Keratinocyte (primary cell): ENCODE measurements at regions not wholly inside any gene's neighbourhood (a gene's known extent, or its start where the extent isn't known, plus 50 kb on each side); places are given as distances from the start of the nearest gene placed in this dataset.

Source experiments
- DNase-seq: peaks from one replicate; pipeline ENCODE4 v3.0.0-alpha.2; 2011; ENCODE audit warnings: low read depth, missing footprints, low spot score
- FAIRE-seq: peaks from 2 replicates; lab custom pipeline; 2011; peaks lifted over from hg19 to GRCh38; lab: Jason Lieb, UNC
- H2AFZ ChIP-seq: 2 replicates; pipeline ENCODE4 v1.6.0; 2012; ENCODE audit warnings: low read length, control low read depth, inconsistent platforms; ENCODE audit not compliant: control insufficient read depth
- H3K27ac ChIP-seq: 2 replicates; pipeline ENCODE4 v1.5.1; 2011; ENCODE audit warnings: low read length; ENCODE audit not compliant: control insufficient read depth, insufficient read depth
- H3K27me3 ChIP-seq: 3 replicates; pipeline ENCODE4 v1.6.0; 2011; ENCODE audit warnings: low read length; ENCODE audit not compliant: control insufficient read depth, insufficient read depth; ENCODE audit errors: extremely low read depth
- H3K36me3 ChIP-seq, 2 experiments: 2 replicates in 1 of 2; 3 replicates in 1 of 2; pipeline ENCODE4 v1.5.1; 2011; ENCODE audit warnings: low read length in 2 of 2, mild to moderate bottlenecking in 1 of 2; ENCODE audit not compliant: control insufficient read depth in 2 of 2, insufficient read depth in 2 of 2; ENCODE audit errors: extremely low read depth in 1 of 2
- H3K4me1 ChIP-seq: 3 replicates; pipeline ENCODE4 v1.5.1; 2011; ENCODE audit warnings: low read length; ENCODE audit not compliant: control insufficient read depth, insufficient read depth; ENCODE audit errors: extremely low read depth
- H3K4me2 ChIP-seq: 3 replicates; pipeline ENCODE4 v1.6.0; 2011; ENCODE audit warnings: low read depth, low read length; ENCODE audit not compliant: control insufficient read depth, insufficient read depth; ENCODE audit errors: extremely low read depth
- H3K4me3 ChIP-seq, 3 experiments: fragments of 200-600 bp in 1 of 3; sonication (generic) in 1 of 3; 2 replicates in 2 of 3; 3 replicates in 1 of 3; pipeline ENCODE4 v1.5.1; 2011 to 2016; ENCODE audit warnings: low read length in 3 of 3, mild to moderate bottlenecking in 3 of 3, control low read depth in 2 of 3, inconsistent platforms in 1 of 3, low read depth in 1 of 3, mixed read lengths in 1 of 3, mixed run types in 1 of 3, moderate library complexity in 1 of 3; ENCODE audit not compliant: control insufficient read depth in 2 of 3, insufficient read depth in 2 of 3; ENCODE audit errors: extremely low read depth in 1 of 3
- H3K79me2 ChIP-seq: 2 replicates; pipeline ENCODE4 v1.6.0; 2012; ENCODE audit warnings: low read length; ENCODE audit not compliant: control insufficient read depth, insufficient read depth
- H3K9ac ChIP-seq: 3 replicates; pipeline ENCODE4 v1.6.0; 2011; ENCODE audit warnings: low read length; ENCODE audit not compliant: control insufficient read depth, insufficient read depth; ENCODE audit errors: extremely low read depth
- H3K9me1 ChIP-seq: 3 replicates; pipeline ENCODE4 v1.6.0; 2011; ENCODE audit warnings: low read length; ENCODE audit not compliant: control insufficient read depth, insufficient read depth; ENCODE audit errors: extremely low read depth
- H3K9me3 ChIP-seq: 2 replicates; pipeline ENCODE4 v1.5.1; 2012; ENCODE audit warnings: low read depth, low read length; ENCODE audit not compliant: control insufficient read depth
- H4K20me1 ChIP-seq: 3 replicates; pipeline ENCODE4 v1.6.0; 2011; ENCODE audit warnings: low read length; ENCODE audit not compliant: control insufficient read depth, insufficient read depth; ENCODE audit errors: extremely low read depth
- CTCF ChIP-seq, 3 experiments: IDR thresholded peaks in 1 of 3; conservative IDR thresholded peaks in 1 of 3; optimal IDR thresholded peaks in 1 of 3; 2 replicates in 2 of 3; 3 replicates in 1 of 3; pipeline versions ENCODE3 to v1.5.1; 2011; ENCODE audit warnings: low read length in 3 of 3, mild to moderate bottlenecking in 3 of 3, moderate library complexity in 2 of 3, control low read depth in 1 of 3, inconsistent platforms in 1 of 3; ENCODE audit not compliant: insufficient read depth in 2 of 3; ENCODE audit errors: extremely low read depth in 1 of 3
- EZH2 ChIP-seq: IDR thresholded peaks from one replicate; pipeline ENCODE4 v1.6.1; 2012; ENCODE audit warnings: inconsistent platforms, mild to moderate bottlenecking, low read length, moderate library complexity
- dilution Hi-C: fragments of 300-500 bp; cut with MboI; formaldehyde crosslinking; loops from one replicate; pipeline ENCODE4 v1.7.0; 2020; ENCODE audit warnings: low sequenced_read_pairs; ENCODE audit not compliant: extremely low pct_ligation_motif_present

- Histone ChIP-seq H3K9me1 (no peaks in the 10 kb centered on the region), H2AFZ (peak overlapping the region; percentile 63), H3K79me2 (no peaks in the 10 kb centered on the region), H3K4me3 (no peak overlapping the region), H3K9me3 (peaks cover 13% of the 10 kb centered on the region), H3K27ac (peak overlapping the region; percentile 63), H3K9ac (peak overlapping the region; percentile 37), H3K36me3 (no peaks in the 10 kb centered on the region), H4K20me1 (no peaks in the 10 kb centered on the region), H3K4me1 (peaks cover 7% of the 10 kb centered on the region), H3K27me3 (no peaks in the 10 kb centered on the region), H3K4me2 (no peak overlapping the region)
- no peak for TF ChIP-seq CTCF (optimal IDR thresholded peaks at IDR 0.05 in 1 of 3, IDR thresholded peaks at IDR 0.05 in 1 of 3, conservative IDR thresholded peaks at IDR 0.05 in 1 of 3; ENCODE audit: extremely low read depth in 1 of 3, insufficient read depth in 2 of 3, low read length in 3 of 3)
- no peak for TF ChIP-seq EZH2
- DNase-seq: no peak
- dilution Hi-C loops: no loop called here
- no peak for FAIRE-seq
Measured at GRCh38 chr11:100624346-100624745, 62.7 kb upstream of the ARHGAP42 start.

- Histone ChIP-seq H2AFZ (peak overlapping the region; percentile 30), H3K4me1 (peaks cover 7% of the 10 kb centered on the region), H3K27ac (peak overlapping the region; percentile 53), H3K4me2 (peak overlapping the region; percentile 27), H3K9ac (peak overlapping the region; percentile 37), H3K27me3 (no peaks in the 10 kb centered on the region), H3K4me3 (no peak overlapping the region), H3K9me3 (peaks cover 13% of the 10 kb centered on the region), H3K79me2 (no peaks in the 10 kb centered on the region), H3K9me1 (no peaks in the 10 kb centered on the region), H4K20me1 (no peaks in the 10 kb centered on the region), H3K36me3 (no peaks in the 10 kb centered on the region)
- dilution Hi-C loops: no loop called here
- DNase-seq (no peak), FAIRE-seq (no peak)
- TF ChIP-seq EZH2: no peak
- no peak for TF ChIP-seq CTCF (optimal IDR thresholded peaks at IDR 0.05 in 1 of 3, IDR thresholded peaks at IDR 0.05 in 1 of 3, conservative IDR thresholded peaks at IDR 0.05 in 1 of 3; ENCODE audit: extremely low read depth in 1 of 3, insufficient read depth in 2 of 3, low read length in 3 of 3)
Measured at GRCh38 chr11:100625041-100625440, 62.0 kb upstream of the ARHGAP42 start.
